RWPE2 (cell line): ENCODE measurements at regions not wholly inside any gene's neighbourhood (a gene's known extent, or its start where the extent isn't known, plus 50 kb on each side); places are given as distances from the start of the nearest gene placed in this dataset.

Experiments
- ATAC-seq: fragments of 200-7000 bp; cut with Tn5 transposase; 3 replicates; pipeline ENCODE4 v1.9.1; 2021; ENCODE audit warnings: low read depth
- DNase-seq: peaks from one replicate; pipeline ENCODE4 v3.0.0-alpha.2; 2020; ENCODE audit warnings: low spot score
- H3K27ac ChIP-seq: fragments of 450-650 bp; 2 replicates; pipeline ENCODE4 v1.5.1; 2017; ENCODE audit warnings: mild to moderate bottlenecking; ENCODE audit not compliant: poor library complexity, severe bottlenecking
- H3K27me3 ChIP-seq: fragments of 250-450 bp; sonication (Bioruptor Pico); 2 replicates; pipeline ENCODE4 v1.5.1; 2021; ENCODE audit warnings: mild to moderate bottlenecking, moderate library complexity; ENCODE audit not compliant: insufficient read depth, poor library complexity, severe bottlenecking
- H3K36me3 ChIP-seq: fragments of 250-450 bp; sonication (Bioruptor Pico); 2 replicates; pipeline ENCODE4 v1.5.1; 2020; ENCODE audit warnings: low read depth, mild to moderate bottlenecking, moderate library complexity
- H3K4me1 ChIP-seq: fragments of 250-450 bp; sonication (Bioruptor Pico); 2 replicates; pipeline ENCODE4 v1.5.1; 2021; ENCODE audit warnings: mild to moderate bottlenecking, moderate library complexity; ENCODE audit not compliant: insufficient read depth, poor library complexity, severe bottlenecking
- H3K4me3 ChIP-seq: fragments of 250-450 bp; sonication (Bioruptor Pico); 2 replicates; pipeline ENCODE4 v1.5.1; 2021; ENCODE audit warnings: mild to moderate bottlenecking, moderate library complexity; ENCODE audit not compliant: severe bottlenecking
- H3K9me3 ChIP-seq: fragments of 250-450 bp; sonication (Bioruptor Pico); 2 replicates; pipeline ENCODE4 v1.5.1; 2021; ENCODE audit warnings: mild to moderate bottlenecking, moderate library complexity; ENCODE audit not compliant: severe bottlenecking
- TF ChIP-seq, protein P1 (sequence below): fragments of 450-650 bp; IDR thresholded peaks from one replicate; pipeline ENCODE4 v1.5.1; 2017; ENCODE audit warnings: mild to moderate bottlenecking, moderate library complexity; ENCODE audit not compliant: poor library complexity, severe bottlenecking

DNA sequence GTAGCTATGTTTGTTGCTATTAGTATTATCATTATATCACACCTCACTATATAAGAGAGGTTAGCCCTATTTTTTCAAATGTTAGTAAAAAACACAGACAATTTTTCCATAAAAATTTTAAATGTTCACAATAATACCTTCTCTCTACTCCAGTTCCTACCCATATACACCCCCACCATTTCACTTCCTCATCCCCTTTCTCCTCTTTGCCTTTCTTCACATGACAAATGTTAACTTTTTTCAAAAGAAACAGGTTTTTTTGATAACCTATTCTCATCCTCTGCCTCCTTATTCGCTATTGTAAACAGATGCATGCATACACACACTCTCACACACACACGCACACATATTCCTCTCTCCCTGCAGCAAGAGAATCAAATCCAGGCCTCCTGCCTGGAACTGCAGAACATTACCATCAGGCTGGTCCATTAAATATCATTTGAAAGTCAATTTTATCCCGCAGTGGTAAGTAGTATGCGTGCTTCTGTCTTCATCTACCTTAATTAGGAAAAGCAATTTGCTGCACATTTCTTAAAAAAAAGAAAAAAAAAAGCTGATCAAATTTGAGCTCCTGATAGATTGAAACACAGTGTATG, 55.5 kb downstream of the MID1IP1 start:
- DNase-seq, result no peak
- Histone ChIP-seq H3K9me3 (no peaks in the 10 kb centered on the region), H3K27me3 (no peaks in the 10 kb centered on the region), H3K27ac (no peak overlapping the region), H3K4me1 (no peaks in the 10 kb centered on the region), H3K36me3 (no peaks in the 10 kb centered on the region), H3K4me3 (no peak overlapping the region)
- no peak for ATAC-seq
- TF ChIP-seq, protein P1, sequence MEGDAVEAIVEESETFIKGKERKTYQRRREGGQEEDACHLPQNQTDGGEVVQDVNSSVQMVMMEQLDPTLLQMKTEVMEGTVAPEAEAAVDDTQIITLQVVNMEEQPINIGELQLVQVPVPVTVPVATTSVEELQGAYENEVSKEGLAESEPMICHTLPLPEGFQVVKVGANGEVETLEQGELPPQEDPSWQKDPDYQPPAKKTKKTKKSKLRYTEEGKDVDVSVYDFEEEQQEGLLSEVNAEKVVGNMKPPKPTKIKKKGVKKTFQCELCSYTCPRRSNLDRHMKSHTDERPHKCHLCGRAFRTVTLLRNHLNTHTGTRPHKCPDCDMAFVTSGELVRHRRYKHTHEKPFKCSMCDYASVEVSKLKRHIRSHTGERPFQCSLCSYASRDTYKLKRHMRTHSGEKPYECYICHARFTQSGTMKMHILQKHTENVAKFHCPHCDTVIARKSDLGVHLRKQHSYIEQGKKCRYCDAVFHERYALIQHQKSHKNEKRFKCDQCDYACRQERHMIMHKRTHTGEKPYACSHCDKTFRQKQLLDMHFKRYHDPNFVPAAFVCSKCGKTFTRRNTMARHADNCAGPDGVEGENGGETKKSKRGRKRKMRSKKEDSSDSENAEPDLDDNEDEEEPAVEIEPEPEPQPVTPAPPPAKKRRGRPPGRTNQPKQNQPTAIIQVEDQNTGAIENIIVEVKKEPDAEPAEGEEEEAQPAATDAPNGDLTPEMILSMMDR, result no peak

DNA sequence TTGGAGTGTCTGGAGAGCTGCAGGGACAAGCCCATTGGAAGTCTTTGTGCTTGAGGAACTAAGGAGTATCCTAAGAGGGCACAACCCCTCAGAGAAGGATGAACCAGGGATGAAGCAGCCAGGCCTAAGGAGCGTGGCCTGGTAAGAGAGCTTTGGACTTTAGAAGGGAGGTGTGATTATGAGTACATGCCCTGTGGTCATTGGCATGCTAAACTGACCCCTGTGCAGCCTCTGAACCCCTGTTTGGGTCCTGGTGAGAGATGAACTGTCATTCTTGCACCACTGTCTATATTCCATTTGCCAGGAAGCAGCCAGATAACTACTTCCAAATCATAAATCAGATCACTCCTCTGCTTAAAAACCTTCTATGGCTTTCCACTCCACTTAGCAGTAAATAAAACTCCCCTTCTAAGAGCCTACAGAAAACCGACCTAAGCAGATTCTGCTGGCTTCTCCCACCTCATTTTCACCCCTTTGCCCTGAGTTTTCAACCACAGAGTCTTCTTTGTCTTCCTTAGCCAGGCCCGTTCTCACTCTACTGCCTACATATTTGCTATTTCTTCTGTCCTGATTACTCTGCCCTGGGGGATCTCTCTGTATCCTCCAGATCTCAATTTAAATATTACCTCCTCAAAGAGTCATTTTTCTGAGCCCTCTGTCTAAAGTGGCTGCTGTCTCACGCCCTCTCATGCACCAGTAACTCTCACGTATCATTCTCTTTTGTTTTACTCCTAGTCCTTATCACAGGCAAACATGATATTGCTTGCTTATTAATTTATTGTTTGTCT, 56.7 kb downstream of the MID1IP1 start:
- DNase-seq (no peak), ATAC-seq (no peak)
- Histone ChIP-seq H3K36me3 (no peaks in the 10 kb centered on the region), H3K9me3 (no peaks in the 10 kb centered on the region), H3K27ac (no peak overlapping the region), H3K4me1 (no peaks in the 10 kb centered on the region), H3K4me3 (no peak overlapping the region), H3K27me3 (no peaks in the 10 kb centered on the region)
- TF ChIP-seq, protein P1, result no peak

DNA sequence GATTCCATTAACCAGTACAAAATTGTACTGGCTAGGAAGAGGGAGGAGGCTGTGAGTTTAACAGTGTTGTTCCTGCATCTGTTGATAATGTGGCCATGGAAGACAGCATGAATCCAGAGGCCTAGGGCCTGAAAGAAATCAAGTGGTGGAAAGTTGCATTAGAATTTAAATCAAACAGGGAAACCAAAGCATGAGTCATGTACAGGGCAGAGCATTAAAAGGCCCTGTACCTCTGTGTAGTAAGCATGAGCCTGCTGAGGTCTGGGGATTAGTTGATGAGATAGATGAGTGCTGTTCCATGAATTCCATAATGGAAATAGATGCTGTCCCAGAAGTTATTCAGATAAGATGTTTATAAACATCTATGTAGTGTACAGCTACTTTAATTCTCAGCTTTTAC, 58.3 kb downstream of the MID1IP1 start:
- TF ChIP-seq, protein P1, result no peak
- Histone ChIP-seq H3K27me3 (no peaks in the 10 kb centered on the region), H3K36me3 (no peaks in the 10 kb centered on the region), H3K4me3 (no peak overlapping the region), H3K9me3 (no peaks in the 10 kb centered on the region), H3K4me1 (no peaks in the 10 kb centered on the region), H3K27ac (no peak overlapping the region)
- no peak for DNase-seq
- ATAC-seq, result no peak

DNA sequence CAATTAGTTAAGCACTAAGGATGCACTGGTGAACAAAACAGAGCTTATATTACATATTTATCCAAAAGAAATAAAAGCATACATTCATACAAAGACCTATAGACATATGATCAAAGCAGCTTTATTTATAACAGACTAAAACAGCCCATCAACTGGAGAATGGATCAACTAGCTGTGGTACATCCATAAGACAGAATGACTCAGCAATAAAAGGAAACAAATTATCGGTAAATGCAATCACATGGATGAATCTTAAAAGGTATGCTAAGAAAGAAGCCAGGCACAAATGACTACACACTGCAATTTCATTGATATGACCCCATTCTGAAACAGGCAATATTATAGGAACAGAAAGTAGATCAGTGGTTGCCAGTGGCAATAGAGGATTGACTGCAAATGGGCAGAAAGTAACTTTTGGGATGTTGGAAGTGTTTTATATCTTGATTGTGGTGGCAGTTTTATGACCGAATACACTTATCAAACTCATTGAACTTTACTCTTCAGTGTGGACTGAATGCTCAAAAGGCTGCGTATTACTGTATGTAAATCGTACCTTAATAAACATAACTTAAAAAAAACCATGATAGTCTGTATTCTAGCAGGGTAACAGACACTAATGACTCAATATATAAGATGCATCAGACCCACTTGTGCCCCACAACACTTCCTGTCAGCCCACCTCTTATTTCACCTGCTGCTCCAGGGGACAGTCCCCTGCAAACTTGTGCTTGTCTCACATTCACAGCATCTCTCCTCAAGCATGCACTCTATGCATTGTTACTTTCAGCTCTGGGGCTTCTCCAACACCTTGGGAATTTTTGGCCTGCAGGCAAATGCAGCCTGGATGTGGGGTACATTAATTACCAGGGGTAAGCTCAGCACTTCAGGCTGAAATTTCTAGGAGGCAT, 59.1 kb downstream of the MID1IP1 start:
- DNase-seq (no peak), ATAC-seq (no peak)

More for the DNA sequence above, 59.1 kb downstream of the MID1IP1 start:
- Histone ChIP-seq H3K4me3 (no peak overlapping the region), H3K9me3 (no peaks in the 10 kb centered on the region), H3K4me1 (no peaks in the 10 kb centered on the region), H3K36me3 (no peaks in the 10 kb centered on the region), H3K27me3 (no peaks in the 10 kb centered on the region), H3K27ac (no peak overlapping the region)
- TF ChIP-seq, protein P1, result no peak
